ENCODE measurements at regions not wholly inside any gene's neighbourhood (a gene's known extent, or its start where the extent isn't known, plus 50 kb on each side); places are given as distances from the start of the nearest gene placed in this dataset.
A peak's percentile ranks its signal among the peaks of the same experiment; 100 is the strongest.

DNA sequence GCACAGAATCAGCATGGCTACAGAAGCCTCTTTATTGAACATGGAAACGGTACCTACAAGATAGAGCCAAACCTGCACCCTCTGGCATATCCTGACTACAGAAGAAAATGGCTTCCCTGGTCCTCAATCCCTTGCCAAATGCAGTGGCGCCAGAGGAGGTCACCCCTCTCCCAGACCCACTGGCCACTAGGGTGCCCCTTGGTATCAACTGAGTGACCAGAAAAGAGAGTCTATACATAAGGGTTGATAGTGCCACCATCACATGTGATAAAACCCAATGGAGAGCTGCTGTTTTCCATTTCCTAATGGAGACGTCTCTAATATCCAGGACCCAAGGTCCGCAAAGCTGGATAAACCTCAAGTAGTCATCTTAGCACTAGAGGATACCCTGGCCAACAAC is 52.7 kb upstream of the ALK start:
- no peak for DNase-seq (ENCODE audit: low spot score)

DNA sequence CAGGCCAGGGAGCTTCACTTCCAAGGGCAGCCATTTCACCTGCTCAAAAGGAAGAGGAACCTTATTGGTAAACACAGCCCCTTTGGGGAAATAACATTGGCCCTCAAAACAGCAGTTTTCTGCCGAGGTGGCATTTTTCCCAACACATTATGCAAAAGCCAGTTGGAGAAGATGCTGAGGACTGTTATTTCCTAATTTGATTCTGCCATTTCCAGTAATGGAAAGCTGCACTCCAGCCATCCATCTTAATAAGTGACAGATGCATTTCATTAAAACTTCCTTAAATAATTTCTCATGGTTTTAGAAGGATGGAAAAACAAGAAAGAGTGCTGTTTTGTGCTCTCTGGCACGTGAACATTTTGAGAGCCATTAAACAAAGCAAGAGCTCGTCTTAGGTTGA is 55.9 kb upstream of the ALK start:
- no peak for DNase-seq (ENCODE audit: low spot score)

DNA sequence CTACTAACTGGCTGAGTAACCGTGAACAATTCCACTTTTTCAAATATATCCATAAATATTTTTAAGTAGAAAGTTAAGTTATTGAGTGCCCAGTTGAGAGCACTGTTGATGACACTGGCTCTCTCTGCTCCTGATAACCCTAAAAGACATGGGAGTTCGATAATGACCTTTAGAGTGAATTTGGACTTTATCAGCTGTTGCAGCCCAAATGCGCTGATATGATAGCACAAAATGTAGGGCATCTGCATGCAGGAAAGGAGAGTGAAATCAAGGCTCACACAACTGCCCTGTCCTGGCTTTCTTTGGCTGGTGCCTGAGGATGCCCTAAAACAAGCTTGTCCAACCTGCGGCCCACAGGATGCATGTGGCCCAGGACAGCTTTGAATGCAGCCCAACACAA is 60.0 kb upstream of the ALK start:
- DNase-seq (ENCODE audit: low spot score), result no peak

DNA sequence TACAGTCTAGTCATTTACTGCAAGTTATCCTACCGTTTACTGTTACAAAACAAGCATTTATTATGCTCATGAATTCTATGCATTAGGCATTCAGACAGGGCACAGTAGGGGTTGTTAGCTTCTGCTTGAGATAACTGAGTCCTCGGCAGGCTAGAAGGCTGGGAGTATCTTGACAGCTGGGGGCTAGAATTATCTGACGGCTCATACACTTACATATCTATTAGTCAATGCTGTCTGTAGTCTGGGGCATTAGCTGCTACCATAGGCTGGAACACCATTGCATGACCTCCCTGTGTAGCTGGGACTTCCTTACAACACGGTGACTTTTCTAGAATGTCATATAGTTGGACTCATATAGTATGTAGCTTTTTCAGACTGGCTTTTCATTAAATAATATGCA is 61.9 kb upstream of the ALK start:
- DNase-seq (ENCODE audit: low spot score), result no peak

DNA sequence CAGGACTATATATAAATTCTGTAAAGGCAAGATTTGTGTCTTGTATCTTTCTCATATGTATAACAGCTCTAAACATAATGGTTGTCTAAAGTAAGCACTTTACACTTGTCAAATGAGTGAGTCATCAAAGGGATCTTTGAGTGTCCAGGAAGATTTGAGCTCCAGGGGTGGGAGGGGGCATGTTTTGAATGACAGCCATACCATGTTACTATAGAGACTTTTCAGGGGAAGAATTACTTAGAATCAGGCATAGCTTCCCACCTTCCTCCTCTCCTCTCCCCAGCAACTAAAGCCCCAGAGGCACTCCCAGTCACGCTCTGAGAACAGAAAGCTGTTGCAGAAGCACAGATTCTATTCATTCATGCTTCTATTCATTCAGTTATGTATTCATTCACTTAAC is 65.8 kb upstream of the ALK start:
- DNase-seq (ENCODE audit: low spot score), result no peak

DNA sequence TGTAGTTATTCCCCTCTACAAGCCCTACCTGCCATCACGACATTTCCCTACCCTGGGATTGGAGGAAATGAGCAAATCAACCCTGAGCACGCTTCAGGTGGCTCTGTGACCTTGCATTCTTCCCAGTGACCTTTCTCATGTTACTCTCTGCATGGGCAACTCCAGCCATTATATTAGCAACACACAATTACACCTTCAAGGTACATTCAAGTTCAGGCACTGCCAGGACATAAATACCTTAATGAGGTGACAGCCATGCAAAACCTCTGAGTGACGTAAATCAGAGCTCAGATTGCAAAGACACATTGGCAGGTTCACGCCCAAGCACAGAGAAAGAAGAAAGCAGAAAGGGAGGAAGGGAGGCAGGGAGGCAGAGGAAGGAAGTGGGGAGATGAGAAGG is 68.7 kb upstream of the ALK start:
- no peak for DNase-seq (ENCODE audit: low spot score)

DNA sequence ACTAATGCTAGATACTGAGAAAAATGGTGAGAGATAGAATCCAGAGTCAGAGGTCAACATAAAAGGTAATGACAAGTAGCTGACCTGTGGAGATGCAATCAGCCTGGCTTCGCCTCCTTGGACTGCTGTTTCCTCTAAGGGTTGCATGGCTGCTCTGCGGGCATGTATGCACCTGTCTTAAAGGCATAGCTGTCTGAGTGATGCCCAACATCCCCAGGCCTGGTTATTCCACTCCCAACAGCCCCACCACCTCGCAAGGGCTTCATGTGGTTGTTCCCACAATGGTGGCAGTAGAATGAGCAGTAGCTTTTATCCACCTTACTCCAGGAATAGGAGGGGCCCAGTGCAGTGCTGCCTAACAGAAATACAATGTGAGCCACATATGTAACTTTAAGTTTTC is 69.7 kb upstream of the ALK start:
- DNase-seq (ENCODE audit: low spot score), result no peak

DNA sequence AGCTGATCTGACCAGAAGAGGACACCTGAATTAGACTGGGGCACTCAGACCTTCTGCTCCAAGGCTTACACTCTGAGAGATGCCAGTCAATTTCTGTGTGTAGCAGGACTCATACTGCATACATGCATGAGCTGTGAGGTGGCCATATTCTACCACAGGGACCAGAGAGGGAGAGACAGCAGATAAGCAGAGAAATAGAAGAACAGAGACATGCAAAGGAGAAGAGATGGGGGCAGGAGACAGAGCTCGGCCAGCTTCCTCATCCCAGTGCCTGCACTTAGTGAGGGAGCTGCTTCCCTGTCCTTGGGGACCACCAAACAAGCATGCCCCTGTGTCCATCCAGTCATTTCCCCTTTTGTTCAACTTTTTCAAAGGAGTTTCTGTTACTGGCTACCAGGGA is 73.9 kb upstream of the ALK start:
- no peak for DNase-seq (ENCODE audit: low spot score)

DNA sequence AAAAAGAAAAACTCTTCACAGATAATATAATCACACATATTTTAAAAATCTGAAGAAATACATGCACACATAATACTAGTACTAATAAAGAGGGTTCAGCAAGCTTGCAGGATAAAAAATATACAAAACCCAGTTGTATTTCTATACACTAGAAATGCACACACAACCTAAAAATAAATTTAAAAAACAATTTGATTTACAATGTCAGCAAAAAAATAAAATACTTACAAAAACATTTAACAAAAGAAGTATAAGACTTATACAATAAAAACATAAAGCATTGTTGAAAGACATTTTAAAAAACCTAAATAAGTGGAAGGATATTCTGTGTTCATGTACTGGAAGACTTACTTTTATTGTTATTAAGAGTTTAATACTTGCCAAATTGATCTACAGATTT is 81.7 kb upstream of the ALK start:
- no peak for DNase-seq (ENCODE audit: low spot score)

DNA sequence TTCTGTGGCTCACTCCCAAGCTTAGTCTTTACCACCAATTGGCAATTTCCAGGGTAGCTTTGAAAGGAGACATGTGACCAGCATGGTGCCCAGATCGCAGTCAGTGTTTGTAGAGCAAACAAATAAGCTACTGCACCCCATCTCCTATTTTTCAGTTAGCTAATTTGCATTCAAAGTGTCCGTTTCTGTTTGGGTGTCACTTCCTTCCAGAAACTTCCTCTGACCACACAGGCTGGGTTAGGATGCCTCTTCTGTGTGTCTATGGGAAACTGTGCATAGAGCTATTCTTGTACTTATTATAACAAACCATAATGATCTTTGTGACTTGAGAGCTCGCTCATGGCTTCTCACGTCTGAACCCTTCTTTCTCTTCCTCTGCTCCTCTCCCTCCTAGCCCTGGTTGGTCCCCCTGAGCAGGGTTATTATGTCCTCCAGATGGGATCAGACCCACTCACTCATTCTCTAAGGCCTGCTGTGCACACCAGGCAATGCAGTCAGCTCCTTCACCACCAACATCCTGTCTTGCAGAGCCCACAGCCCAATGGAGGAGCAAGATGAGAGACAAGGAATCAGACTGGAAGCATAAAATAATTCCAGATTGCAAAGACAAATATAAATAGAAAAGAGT is 101.2 kb upstream of the ALK start:
- no peak for DNase-seq (ENCODE audit: low spot score)

DNA sequence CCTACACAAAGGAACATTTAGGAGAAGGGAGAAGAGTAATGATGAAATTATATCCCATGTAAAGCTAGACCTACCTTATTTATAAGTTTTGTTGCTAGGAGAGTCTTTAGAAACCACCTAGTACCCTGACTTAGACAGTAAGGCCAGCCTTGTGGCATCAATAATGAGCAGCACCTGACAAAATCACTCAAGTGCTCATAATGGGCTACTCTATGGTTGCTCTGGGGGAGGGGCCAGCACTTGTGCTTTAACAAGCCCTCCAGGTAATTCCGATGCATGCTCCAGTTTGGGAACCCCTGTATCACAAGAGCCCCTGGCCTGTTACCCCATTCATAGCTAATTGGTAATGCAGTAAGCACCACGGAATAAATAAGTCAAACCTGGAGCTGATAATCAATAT is 102.9 kb upstream of the ALK start:
- DNase-seq (ENCODE audit: low spot score), result no peak

DNA sequence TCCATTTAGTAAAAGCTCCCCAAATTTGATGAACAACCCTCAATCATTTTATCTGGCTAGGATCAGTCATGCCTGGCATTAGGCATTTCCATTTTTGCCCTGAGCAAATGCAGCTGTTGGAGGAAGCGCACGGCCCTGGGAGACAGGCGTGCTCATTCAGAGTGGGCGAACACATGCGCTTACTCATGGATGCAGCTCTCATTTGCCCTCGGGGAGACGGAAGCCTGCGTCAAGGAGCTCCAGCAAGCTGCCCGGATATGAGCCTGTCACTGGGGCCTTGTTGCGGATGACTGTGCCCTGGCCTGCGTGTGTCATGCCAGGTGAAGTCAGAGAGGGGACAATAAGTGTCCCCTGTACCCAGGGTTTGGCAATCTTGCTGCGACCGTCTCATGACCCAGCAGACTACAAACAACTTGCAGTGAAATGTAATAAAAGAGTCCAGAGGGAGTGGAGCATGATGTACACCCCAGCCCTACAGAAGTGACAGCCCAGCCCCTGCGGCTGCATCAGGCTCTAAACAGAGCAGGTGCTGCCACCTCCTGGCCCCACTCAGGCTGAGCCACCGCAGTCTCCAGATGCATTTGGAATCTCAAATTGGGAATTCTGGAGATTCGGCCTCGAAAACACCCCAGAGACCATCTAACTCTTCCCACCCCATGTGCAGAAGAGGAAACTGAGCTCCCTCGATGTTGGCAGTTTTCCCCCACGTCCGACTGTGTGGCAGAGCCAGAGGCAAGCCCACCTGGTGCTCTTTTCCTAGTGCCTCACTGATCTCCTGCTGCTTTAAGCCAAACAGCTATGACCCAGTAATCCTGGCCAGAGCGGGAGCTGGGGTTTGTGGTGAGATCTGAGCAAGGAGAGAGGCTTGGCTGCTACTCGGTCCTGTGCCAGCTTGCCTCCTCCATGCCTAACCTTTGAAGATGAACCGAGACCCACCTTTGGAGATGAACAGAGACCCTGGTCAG is 105.0 kb upstream of the ALK start:
- DNase-seq (ENCODE audit: low spot score), result peak; percentile 52

DNA sequence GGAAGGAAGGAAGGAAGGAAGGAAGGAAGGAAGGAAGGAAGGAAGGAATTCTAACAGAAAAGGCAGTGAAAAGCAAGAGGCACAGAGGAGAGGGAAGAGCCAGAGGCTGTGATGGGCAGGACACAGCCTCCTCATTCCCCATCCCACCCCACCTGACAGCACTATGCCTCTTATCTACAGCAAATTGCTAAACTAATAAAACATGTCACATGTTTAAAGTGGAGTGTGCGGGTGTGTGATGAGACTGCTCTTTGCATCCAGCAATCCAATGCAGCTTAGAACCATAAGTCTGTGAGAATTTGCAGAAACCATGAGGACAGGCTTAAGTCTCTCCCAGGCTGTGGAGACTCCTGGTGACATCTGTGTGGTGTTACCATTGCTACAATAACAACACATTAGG is 108.4 kb upstream of the ALK start:
- DNase-seq (ENCODE audit: low spot score), result no peak

DNA sequence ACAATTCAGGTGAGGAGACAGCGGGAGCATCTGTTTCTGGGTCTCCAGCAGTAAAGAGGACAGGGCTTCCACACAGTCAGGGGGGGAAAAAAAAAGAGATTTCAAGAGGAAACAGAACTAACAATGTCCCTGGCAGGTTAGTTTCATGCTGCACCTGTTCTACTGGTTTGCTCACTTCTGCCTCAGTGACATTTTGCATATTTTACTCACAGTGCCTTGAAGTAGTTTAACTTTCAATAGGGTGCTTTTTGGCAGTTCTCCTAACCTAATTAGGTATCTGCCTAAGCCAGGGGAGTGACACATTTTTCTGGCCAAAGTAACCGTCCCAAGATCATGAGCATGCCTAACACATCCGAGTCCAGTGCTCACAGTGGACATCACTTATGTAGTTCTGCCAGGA is 109.0 kb upstream of the ALK start:
- DNase-seq (ENCODE audit: low spot score), result peak; percentile 3

DNA sequence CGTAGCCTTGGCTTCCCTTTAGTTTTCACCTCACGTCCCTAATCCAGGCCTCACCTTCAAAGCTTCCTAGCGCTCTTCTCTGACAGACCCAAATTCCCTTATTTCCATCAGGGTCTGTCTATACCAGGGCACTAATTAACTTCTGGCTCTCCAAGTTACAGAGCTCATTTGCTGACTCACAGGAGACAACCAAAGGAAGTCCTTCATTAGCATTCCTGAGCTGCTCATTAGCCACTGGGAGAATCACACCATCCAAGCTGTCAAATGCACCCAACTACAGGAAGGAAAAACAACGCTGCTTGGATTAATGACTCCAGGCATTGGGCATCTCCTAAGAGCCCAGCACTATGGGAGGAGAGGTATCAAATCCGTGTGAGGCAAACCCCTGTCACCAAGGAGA is 109.8 kb upstream of the ALK start:
- no peak for DNase-seq (ENCODE audit: low spot score)

DNA sequence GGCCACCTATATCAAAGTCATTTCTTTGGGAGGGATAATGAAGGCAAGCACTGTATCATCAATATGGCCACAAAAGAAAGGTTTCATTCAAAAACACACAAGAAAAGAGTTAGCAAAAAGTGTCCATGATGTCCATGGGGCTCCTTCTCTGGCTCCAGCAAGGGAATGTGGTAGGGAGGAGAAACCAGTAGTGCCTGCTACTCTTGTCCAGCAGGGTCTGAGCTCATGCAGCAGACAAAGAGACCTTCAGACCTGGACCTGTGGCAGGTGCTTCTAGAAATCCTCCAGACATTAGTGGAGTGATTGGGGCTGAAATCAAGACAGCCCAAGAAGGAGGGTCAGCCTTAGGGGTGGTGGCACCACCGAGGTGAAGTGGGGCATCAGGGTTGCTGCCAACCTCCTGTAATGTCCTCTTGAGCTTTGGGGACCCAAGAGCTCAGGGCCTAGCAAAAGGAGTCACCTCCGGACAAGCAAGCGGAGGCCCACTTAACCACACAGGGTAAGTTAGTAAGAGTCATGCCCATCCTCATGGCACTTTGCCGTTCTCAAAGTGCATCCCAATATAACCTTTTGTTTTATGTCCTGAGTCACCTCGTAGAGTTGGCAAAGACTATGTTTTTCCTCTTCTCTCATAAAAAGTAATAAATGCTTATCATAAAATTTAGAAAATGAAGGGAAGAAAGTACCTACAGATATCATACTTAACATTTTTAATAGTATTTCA is 112.6 kb upstream of the YPEL5 start:
- no peak for DNase-seq (ENCODE audit: low spot score)

DNA sequence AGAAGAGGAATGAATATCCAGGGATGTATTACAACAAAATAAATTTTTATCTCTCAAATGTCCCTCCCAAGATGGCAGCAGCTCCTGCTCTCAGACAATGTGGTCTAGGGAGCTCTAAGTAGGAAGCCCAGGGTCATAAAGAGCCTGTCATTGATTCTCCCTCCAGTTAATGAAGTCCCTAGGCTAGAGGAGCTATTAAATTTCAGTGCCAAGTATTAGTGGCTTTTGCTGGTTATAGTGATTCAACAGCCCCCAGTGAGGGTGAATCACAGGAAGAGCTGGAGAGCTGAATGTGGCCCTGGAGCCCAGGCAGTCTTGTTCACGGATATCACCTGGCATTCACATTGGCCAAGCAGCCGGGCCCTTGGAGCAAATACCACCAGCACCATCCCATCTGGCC is 109.8 kb upstream of the YPEL5 start:
- DNase-seq (ENCODE audit: low spot score), result no peak

DNA sequence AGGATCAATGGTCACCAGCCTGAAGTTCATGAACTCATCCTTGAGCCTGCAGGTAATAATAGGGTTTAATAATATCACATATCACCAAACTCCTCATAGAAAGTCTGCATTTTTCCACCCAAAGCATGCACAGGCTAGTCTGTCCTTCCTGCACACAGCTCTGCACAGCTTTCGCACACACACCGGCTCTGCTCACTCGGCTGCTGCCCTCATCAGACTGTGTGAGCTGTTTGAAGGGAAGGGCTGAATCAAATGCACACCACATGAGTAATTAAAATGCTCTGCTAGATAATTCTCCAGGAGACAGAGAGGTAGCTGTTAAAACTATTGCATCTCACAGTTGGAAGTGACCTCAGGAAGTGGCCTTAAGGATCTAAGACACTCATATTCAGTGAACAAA is 108.4 kb upstream of the YPEL5 start:
- no peak for DNase-seq (ENCODE audit: low spot score)

DNA sequence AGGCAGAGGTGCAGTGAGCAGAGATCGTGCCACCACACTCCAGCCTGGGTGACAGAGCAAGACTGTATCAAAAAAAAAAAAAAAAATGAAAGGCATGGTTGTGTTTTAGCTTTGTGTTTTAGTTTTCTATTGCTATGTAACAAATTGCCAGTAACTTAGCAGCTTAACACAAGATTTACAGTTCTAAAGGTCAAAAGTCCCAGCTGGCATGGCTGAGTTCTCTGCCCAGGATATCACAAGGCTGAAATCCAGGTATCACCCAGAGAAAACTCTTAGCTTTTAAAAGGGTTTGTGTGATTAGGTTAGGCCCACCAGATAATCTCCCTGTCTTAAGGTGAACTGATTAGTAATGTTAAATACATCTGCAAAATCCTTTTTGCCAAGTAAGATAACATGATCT is 107.7 kb upstream of the YPEL5 start:
- no peak for DNase-seq (ENCODE audit: low spot score)

DNA sequence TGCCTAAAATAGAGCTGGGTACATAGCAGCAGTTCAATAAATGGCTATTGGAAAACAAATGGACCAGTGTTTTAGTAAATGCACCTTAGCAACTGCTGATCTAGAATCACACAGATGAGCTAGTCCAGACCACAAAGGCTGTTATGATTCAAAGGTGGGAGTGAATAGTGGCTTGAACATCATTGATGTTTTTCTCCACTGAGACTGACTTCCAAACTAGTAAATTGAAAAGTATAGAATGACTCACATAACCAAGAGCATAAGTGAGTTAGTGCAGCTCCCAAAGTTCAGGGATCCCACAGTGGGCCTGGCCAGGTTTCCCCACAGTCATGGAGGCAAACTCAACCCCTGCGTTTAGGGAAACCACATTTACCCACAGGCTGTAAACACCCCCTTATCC is 106.7 kb upstream of the YPEL5 start:
- no peak for DNase-seq (ENCODE audit: low spot score)

DNA sequence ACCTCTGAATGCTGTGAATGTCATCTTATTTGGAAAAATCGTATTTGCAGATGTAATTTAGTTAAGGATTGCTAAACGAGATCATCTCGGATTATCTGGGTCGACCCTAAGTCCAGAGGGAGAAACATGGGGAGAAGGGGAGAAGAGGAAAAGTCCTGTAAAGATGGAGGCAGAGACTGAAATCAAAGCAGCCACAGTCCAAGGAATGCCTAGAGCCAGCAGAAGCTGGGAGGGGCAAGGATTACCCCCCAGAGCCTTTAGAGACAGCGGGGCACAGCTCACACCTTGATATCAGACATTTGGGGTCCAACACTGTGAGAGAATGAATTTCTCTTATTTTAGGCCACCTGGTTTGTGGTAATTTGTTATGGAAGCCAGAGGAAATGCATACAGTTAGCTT is 104.9 kb upstream of the YPEL5 start:
- no peak for DNase-seq (ENCODE audit: low spot score)

DNA sequence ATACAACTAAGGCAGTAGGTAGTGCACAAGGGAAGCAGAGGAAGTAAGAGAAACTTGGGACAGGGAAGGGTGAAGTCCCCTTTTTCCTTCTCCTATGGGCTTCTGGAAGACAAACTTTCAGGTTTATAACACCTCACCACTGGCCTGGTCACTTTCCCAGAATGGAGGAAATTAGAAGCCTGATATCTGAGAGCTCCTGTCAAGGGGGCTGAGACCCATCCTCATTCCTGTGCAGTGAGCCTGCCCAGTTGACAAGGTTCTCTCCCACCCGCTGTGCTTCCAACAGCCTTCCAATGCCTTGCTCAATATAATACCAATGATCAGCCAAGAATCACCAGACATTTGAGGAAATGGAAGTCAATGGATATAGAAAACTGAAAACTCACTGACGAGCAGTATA is 100.4 kb upstream of the YPEL5 start:
- DNase-seq (ENCODE audit: low spot score), result no peak

DNA sequence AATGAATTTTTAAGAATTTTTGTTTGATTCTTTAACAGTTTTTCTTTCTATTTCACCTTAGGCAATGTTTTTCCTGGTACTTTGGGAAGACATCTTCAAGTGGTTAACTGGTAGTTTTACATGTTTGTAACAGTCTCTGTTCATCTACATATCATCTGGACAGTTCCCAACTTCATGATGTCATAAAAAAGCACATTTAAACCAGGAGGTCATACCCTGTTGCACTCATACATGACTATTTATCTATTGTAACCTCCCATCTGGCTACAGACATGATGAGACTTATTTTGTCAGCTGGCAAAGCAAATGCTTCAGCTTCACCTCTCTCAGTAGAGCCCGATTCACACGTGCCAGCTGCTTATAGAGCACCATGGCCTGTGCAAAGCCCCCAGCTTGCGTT is 99.8 kb upstream of the YPEL5 start:
- no peak for DNase-seq (ENCODE audit: low spot score)
